Upper lobe of left lung (tissue), 6 donors: ENCODE measurements at regions not wholly inside any gene's neighbourhood (a gene's known extent, or its start where the extent isn't known, plus 50 kb on each side); places are given as distances from the start of the nearest gene placed in this dataset.

Source experiments
- ATAC-seq, 2 donors: fragments of 200-7000 bp; cut with Tn5 transposase; one replicate each; pipeline ENCODE4 v1.9.1; 2022; ENCODE audit warnings: mild to moderate bottlenecking in 2 of 2, moderate library complexity in 2 of 2; ENCODE audit not compliant: low FRiP score in 2 of 2
- DNase-seq, 2 donors: peaks; one replicate each; pipeline ENCODE4 v3.0.0-alpha.2; 2019 to 2020
- H3K27ac ChIP-seq, 4 donors: fragments of 200-600 bp; sonication (generic); one replicate each; pipeline ENCODE4 v1.5.1; 2016 to 2019
- H3K27me3 ChIP-seq, 4 donors: fragments of 200-600 bp; sonication (generic); one replicate each; pipeline ENCODE4 v1.5.1; 2017 to 2019
- H3K36me3 ChIP-seq, 4 donors: fragments of 200-600 bp; sonication (generic); one replicate each; pipeline ENCODE4 v1.5.1; 2016 to 2019
- H3K4me1 ChIP-seq, 4 donors: fragments of 200-600 bp; sonication (generic); one replicate each; pipeline ENCODE4 v1.5.1; 2018 to 2019
- H3K4me3 ChIP-seq, 4 donors: fragments of 200-600 bp; sonication (generic); one replicate each; pipeline ENCODE4 v1.5.1; 2017 to 2019; ENCODE audit warnings: mild to moderate bottlenecking in 2 of 4, moderate library complexity in 1 of 4
- H3K9me3 ChIP-seq, 4 donors: fragments of 200-600 bp; sonication (generic); one replicate each; pipeline ENCODE4 v1.5.1; 2018 to 2019
- EP300 ChIP-seq, 4 donors: sonication (generic); formaldehyde crosslinking; IDR thresholded peaks; one replicate each; pipeline ENCODE4 v1.5.1; 2017; ENCODE audit warnings: antibody characterized with exemption in 4 of 4, control low read depth in 2 of 4
- POLR2A ChIP-seq, 4 donors: fragments of 450-650 bp; IDR thresholded peaks; one replicate each; pipeline ENCODE4 v1.5.1; 2016 to 2017; ENCODE audit warnings: antibody characterized with exemption in 4 of 4, mild to moderate bottlenecking in 2 of 4
- POLR2AphosphoS5 ChIP-seq, 2 donors: sonication (generic); formaldehyde crosslinking; IDR thresholded peaks; one replicate each; pipeline ENCODE4 v1.5.1; 2017; ENCODE audit warnings: antibody characterized with exemption in 2 of 2
- WGBS, 2 donors: methylation state at CpG; one replicate each; pipeline ENCODE4 v1.1.5; 2017 to 2018; 5-methylcytosine and 5-hydroxymethylcytosine counted together
- TF ChIP-seq, protein P1 (sequence below), 6 experiments: fragments of 450-650 bp in 4 of 6; fragments of 200-600 bp in 2 of 6; sonication (generic) in 2 of 6; IDR thresholded peaks; one replicate each; pipeline ENCODE4 v1.5.1; 2016 to 2019; ENCODE audit warnings: antibody characterized with exemption in 6 of 6
- donor health status: DM: no; HTN: no; CAD: no; lungs with moderate emphysema.
- donor health status: DM: no; HTN: yes; CAD: no; lungs with severe emphysema.

DNA sequence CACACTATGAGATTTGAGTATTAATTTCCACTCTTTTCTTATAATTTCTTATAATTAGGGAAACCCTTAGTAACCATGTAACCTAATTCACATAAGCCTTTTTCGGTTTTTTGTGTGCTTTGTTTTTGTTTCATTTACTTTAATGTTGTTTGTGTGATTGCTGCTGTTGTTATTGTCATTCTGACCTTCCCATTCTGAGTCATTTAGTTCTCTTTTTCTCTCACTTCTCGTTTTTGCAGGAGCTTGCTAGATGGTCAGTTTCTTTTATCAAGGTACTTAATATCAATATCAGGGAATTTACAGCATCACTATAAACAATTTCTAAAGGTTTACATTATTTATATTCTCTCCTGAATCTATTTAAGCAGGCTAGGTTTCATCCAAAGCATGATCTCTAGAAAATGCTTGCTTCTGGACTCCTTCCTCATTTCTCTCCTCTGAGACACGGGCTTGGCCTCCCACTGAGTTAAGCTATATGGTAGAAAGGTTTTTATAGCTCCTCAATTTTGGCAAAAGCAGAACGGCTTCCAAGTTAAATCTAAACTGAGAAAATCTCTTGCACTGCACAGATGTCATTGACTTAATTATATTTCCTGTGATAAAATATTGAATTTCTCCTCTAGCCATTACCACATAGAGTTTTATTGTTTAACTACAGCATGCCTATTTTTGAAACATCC is 534.2 kb downstream of the NSUN3 start:
- Histone ChIP-seq H3K4me1 (no peaks in the 10 kb centered on the region), H3K27me3 (no peaks in the 10 kb centered on the region), H3K9me3 (no peaks in the 10 kb centered on the region), H3K36me3 (no peaks in the 10 kb centered on the region), H3K27ac (no peak overlapping the region), H3K4me3 (no peak overlapping the region)
- DNase-seq (no peak), ATAC-seq (no peak)
- WGBS, 2 donors: 56 to 60% methylated on average over 4 of the region's 4 CpGs
- TF ChIP-seq, protein P1, sequence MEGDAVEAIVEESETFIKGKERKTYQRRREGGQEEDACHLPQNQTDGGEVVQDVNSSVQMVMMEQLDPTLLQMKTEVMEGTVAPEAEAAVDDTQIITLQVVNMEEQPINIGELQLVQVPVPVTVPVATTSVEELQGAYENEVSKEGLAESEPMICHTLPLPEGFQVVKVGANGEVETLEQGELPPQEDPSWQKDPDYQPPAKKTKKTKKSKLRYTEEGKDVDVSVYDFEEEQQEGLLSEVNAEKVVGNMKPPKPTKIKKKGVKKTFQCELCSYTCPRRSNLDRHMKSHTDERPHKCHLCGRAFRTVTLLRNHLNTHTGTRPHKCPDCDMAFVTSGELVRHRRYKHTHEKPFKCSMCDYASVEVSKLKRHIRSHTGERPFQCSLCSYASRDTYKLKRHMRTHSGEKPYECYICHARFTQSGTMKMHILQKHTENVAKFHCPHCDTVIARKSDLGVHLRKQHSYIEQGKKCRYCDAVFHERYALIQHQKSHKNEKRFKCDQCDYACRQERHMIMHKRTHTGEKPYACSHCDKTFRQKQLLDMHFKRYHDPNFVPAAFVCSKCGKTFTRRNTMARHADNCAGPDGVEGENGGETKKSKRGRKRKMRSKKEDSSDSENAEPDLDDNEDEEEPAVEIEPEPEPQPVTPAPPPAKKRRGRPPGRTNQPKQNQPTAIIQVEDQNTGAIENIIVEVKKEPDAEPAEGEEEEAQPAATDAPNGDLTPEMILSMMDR (IDR thresholded peaks at IDR 0.05): no peak
- TF ChIP-seq POLR2A (IDR thresholded peaks at IDR 0.05) (no peak), EP300 (IDR thresholded peaks at IDR 0.05) (no peak), POLR2AphosphoS5 (IDR thresholded peaks at IDR 0.05) (no peak)

- 46 to 75% methylated on average over 2 of the region's 2 CpGs for WGBS, 2 donors
- H3K4me3 ChIP-seq: no peak overlapping the region
Measured at GRCh38 chr3:94607778-94608177, 544.9 kb downstream of the NSUN3 start.

GRCh38 chr3:94609908-94610307 is 547.0 kb downstream of the NSUN3 start:
- Histone ChIP-seq H3K4me1 (no peaks in the 10 kb centered on the region), H3K27ac (no peak overlapping the region), H3K4me3 (no peak overlapping the region), H3K9me3 (no peaks in the 10 kb centered on the region), H3K27me3 (no peaks in the 10 kb centered on the region), H3K36me3 (no peaks in the 10 kb centered on the region)
- TF ChIP-seq POLR2A (IDR thresholded peaks at IDR 0.05) (no peak), POLR2AphosphoS5 (IDR thresholded peaks at IDR 0.05) (no peak), EP300 (IDR thresholded peaks at IDR 0.05) (no peak)
- TF ChIP-seq, protein P1 (IDR thresholded peaks at IDR 0.05): no peak
- WGBS, 2 donors: 71 to 73% methylated on average over 3 of the region's 3 CpGs
- DNase-seq (no peak), ATAC-seq (no peak)

More at GRCh38 chr3:94607778-94608177, 544.9 kb downstream of the NSUN3 start:
- TF ChIP-seq POLR2AphosphoS5 (IDR thresholded peaks at IDR 0.05) (no peak), POLR2A (IDR thresholded peaks at IDR 0.05) (no peak), EP300 (IDR thresholded peaks at IDR 0.05) (no peak)
- TF ChIP-seq, protein P1 (IDR thresholded peaks at IDR 0.05): no peak
- no peak for DNase-seq
- ATAC-seq: no peak
- no peaks in the 10 kb centered on the region for H3K4me1 ChIP-seq
- no peaks in the 10 kb centered on the region for H3K36me3 ChIP-seq
- no peaks in the 10 kb centered on the region for H3K27me3 ChIP-seq
- no peaks in the 10 kb centered on the region for H3K9me3 ChIP-seq
- no peak overlapping the region for H3K27ac ChIP-seq

GRCh38 chr3:94611596-94611995 is 548.7 kb downstream of the NSUN3 start:
- 78 to 82% methylated on average over 5 of the region's 5 CpGs for WGBS, 2 donors

More at GRCh38 chr3:94611596-94611995, 548.7 kb downstream of the NSUN3 start:
- Histone ChIP-seq H3K4me1 (no peaks in the 10 kb centered on the region), H3K36me3 (no peaks in the 10 kb centered on the region), H3K4me3 (no peak overlapping the region), H3K9me3 (no peaks in the 10 kb centered on the region), H3K27me3 (no peaks in the 10 kb centered on the region), H3K27ac (no peak overlapping the region)
- no peak for ATAC-seq
- no peak for DNase-seq
- TF ChIP-seq, protein P1 (IDR thresholded peaks at IDR 0.05): no peak
- TF ChIP-seq EP300 (IDR thresholded peaks at IDR 0.05) (no peak), POLR2A (IDR thresholded peaks at IDR 0.05) (no peak), POLR2AphosphoS5 (IDR thresholded peaks at IDR 0.05) (no peak)
